ENCODE measurements at regions not wholly inside any gene's neighbourhood (a gene's known extent, or its start where the extent isn't known, plus 50 kb on each side); places are given as distances from the start of the nearest gene placed in this dataset.

- TF ChIP-seq CTCF (IDR thresholded peaks at IDR 0.05) = no peak
- Histone ChIP-seq H3K9me3 (no peaks in the 10 kb centered on the region), H3K27ac (no peak overlapping the region), H3K4me3 (ENCODE audit: low read depth in 1 of 2, low read length in 1 of 2) (no peak overlapping the region), H3K4me1 (ENCODE audit: control insufficient read depth in 1 of 2, insufficient read depth in 1 of 2, low read depth in 1 of 2, low read length in 1 of 2) (no peaks in the 10 kb centered on the region), H3K36me3 (no peaks in the 10 kb centered on the region), H3K27me3 (no peaks in the 10 kb centered on the region)
These were observed 484.4 kb upstream of the SPRED2 start for GRCh38 chr2:65916785-65917295.

- Histone ChIP-seq H3K27ac (no peak overlapping the region), H3K27me3 (no peaks in the 10 kb centered on the region), H3K4me1 (ENCODE audit: control insufficient read depth in 1 of 2, insufficient read depth in 1 of 2, low read depth in 1 of 2, low read length in 1 of 2) (no peaks in the 10 kb centered on the region), H3K36me3 (no peaks in the 10 kb centered on the region), H3K9me3 (no peaks in the 10 kb centered on the region), H3K4me3 (ENCODE audit: low read depth in 1 of 2, low read length in 1 of 2) (no peak overlapping the region)
- no peak for TF ChIP-seq CTCF (IDR thresholded peaks at IDR 0.05)
These were observed 483.8 kb upstream of the SPRED2 start for GRCh38 chr2:65916177-65916576.

- Histone ChIP-seq H3K9me3 (no peaks in the 10 kb centered on the region), H3K4me1 (ENCODE audit: control insufficient read depth in 1 of 2, insufficient read depth in 1 of 2, low read depth in 1 of 2, low read length in 1 of 2) (no peaks in the 10 kb centered on the region), H3K4me3 (ENCODE audit: low read depth in 1 of 2, low read length in 1 of 2) (no peak overlapping the region), H3K27ac (no peak overlapping the region), H3K36me3 (no peaks in the 10 kb centered on the region), H3K27me3 (no peaks in the 10 kb centered on the region)
- no peak for TF ChIP-seq CTCF (IDR thresholded peaks at IDR 0.05)
These were observed 482.9 kb upstream of the SPRED2 start for GRCh38 chr2:65915273-65915672.

GRCh38 chr2:65914244-65914786 is 481.9 kb upstream of the SPRED2 start:
- no peak for TF ChIP-seq CTCF (IDR thresholded peaks at IDR 0.05)

GRCh38 chr2:65913813-65914212 is 481.4 kb upstream of the SPRED2 start:
- H3K4me3 ChIP-seq (ENCODE audit: low read depth in 1 of 2, low read length in 1 of 2) = no peak overlapping the region
- no peak overlapping the region for H3K27ac ChIP-seq
- H3K4me1 ChIP-seq (ENCODE audit: control insufficient read depth in 1 of 2, insufficient read depth in 1 of 2, low read depth in 1 of 2, low read length in 1 of 2) = no peaks in the 10 kb centered on the region
- no peaks in the 10 kb centered on the region for H3K36me3 ChIP-seq
- H3K9me3 ChIP-seq = no peaks in the 10 kb centered on the region
- H3K27me3 ChIP-seq = no peaks in the 10 kb centered on the region
- TF ChIP-seq CTCF (IDR thresholded peaks at IDR 0.05) = no peak

More at GRCh38 chr2:65914244-65914786, 481.9 kb upstream of the SPRED2 start:
- no peaks in the 10 kb centered on the region for H3K9me3 ChIP-seq
- H3K4me3 ChIP-seq (ENCODE audit: low read depth in 1 of 2, low read length in 1 of 2) = no peak overlapping the region
- no peak overlapping the region for H3K27ac ChIP-seq
- H3K36me3 ChIP-seq = no peaks in the 10 kb centered on the region
- H3K4me1 ChIP-seq (ENCODE audit: control insufficient read depth in 1 of 2, insufficient read depth in 1 of 2, low read depth in 1 of 2, low read length in 1 of 2) = no peaks in the 10 kb centered on the region
- no peaks in the 10 kb centered on the region for H3K27me3 ChIP-seq
